ENCODE measurements at regions not wholly inside any gene's neighbourhood (a gene's known extent, or its start where the extent isn't known, plus 50 kb on each side); places are given as distances from the start of the nearest gene placed in this dataset.

GRCh38 chr14:26729851-26730250 is 132.0 kb upstream of the NOVA1 start:
- no peaks in the 10 kb centered on the region for H3K9me3 ChIP-seq
- TF ChIP-seq CTCF (IDR thresholded peaks at IDR 0.05; ENCODE audit: low read depth, low read length) = no peak
- H3K36me3 ChIP-seq = no peaks in the 10 kb centered on the region
- DNase-seq = no peak
- no peaks in the 10 kb centered on the region for H3K4me1 ChIP-seq
- no peak overlapping the region for H3K4me3 ChIP-seq (ENCODE audit: low read depth, low read length)
- H3K27me3 ChIP-seq = no peaks in the 10 kb centered on the region

- Histone ChIP-seq H3K36me3 (no peaks in the 10 kb centered on the region), H3K9me3 (no peaks in the 10 kb centered on the region), H3K4me3 (ENCODE audit: low read depth, low read length) (no peak overlapping the region), H3K27me3 (no peaks in the 10 kb centered on the region), H3K4me1 (no peaks in the 10 kb centered on the region)
- TF ChIP-seq CTCF (IDR thresholded peaks at IDR 0.05; ENCODE audit: low read depth, low read length) = peak; percentile 58
- DNase-seq = peak; percentile 35
These were observed 133.2 kb upstream of the NOVA1 start for GRCh38 chr14:26730929-26731618.

- H3K36me3 ChIP-seq = no peaks in the 10 kb centered on the region
- no peak for DNase-seq
- H3K4me3 ChIP-seq (ENCODE audit: low read depth, low read length) = no peak overlapping the region
- no peaks in the 10 kb centered on the region for H3K9me3 ChIP-seq
- no peak for TF ChIP-seq CTCF (IDR thresholded peaks at IDR 0.05; ENCODE audit: low read depth, low read length)
- no peaks in the 10 kb centered on the region for H3K27me3 ChIP-seq
- H3K4me1 ChIP-seq = no peaks in the 10 kb centered on the region
These were observed 138.0 kb upstream of the NOVA1 start for GRCh38 chr14:26735811-26736210.

- TF ChIP-seq CTCF (IDR thresholded peaks at IDR 0.05; ENCODE audit: low read depth, low read length) = no peak
- Histone ChIP-seq H3K36me3 (no peaks in the 10 kb centered on the region), H3K27me3 (no peaks in the 10 kb centered on the region), H3K9me3 (no peaks in the 10 kb centered on the region), H3K4me3 (ENCODE audit: low read depth, low read length) (no peak overlapping the region), H3K4me1 (no peaks in the 10 kb centered on the region)
- DNase-seq = no peak
These were observed 140.7 kb upstream of the NOVA1 start for GRCh38 chr14:26738571-26738970.

GRCh38 chr14:26741711-26742212 is 143.9 kb upstream of the NOVA1 start:
- H3K9me3 ChIP-seq = no peaks in the 10 kb centered on the region
- no peak overlapping the region for H3K4me3 ChIP-seq (ENCODE audit: low read depth, low read length)
- no peak for TF ChIP-seq CTCF (IDR thresholded peaks at IDR 0.05; ENCODE audit: low read depth, low read length)
- H3K4me1 ChIP-seq = no peaks in the 10 kb centered on the region
- DNase-seq = no peak
- no peaks in the 10 kb centered on the region for H3K36me3 ChIP-seq
- H3K27me3 ChIP-seq = no peaks in the 10 kb centered on the region

GRCh38 chr14:26743284-26743683 is 145.5 kb upstream of the NOVA1 start:
- no peak for DNase-seq
- no peaks in the 10 kb centered on the region for H3K9me3 ChIP-seq
- no peaks in the 10 kb centered on the region for H3K4me1 ChIP-seq
- no peaks in the 10 kb centered on the region for H3K27me3 ChIP-seq
- H3K4me3 ChIP-seq (ENCODE audit: low read depth, low read length) = no peak overlapping the region
- H3K36me3 ChIP-seq = no peaks in the 10 kb centered on the region
- TF ChIP-seq CTCF (IDR thresholded peaks at IDR 0.05; ENCODE audit: low read depth, low read length) = no peak
